Mesodermal cell (in vitro differentiated cells): ENCODE measurements at regions not wholly inside any gene's neighbourhood (a gene's known extent, or its start where the extent isn't known, plus 50 kb on each side); places are given as distances from the start of the nearest gene placed in this dataset.
A peak's percentile ranks its signal among the peaks of the same experiment; 100 is the strongest.

Experiments used
- H3K27ac ChIP-seq: 2 replicates; pipeline ENCODE4 v1.7.0; 2013; ENCODE audit warnings: mild to moderate bottlenecking, low read depth, low read length, moderate library complexity; ENCODE audit not compliant: severe bottlenecking
- H3K36me3 ChIP-seq: 2 replicates; pipeline ENCODE4 v1.7.1; 2013; ENCODE audit warnings: mild to moderate bottlenecking, low read length, moderate library complexity; ENCODE audit not compliant: control insufficient read depth, insufficient read depth
- H3K4me1 ChIP-seq: one replicate; pipeline ENCODE4 v1.7.1; 2013; ENCODE audit warnings: mild to moderate bottlenecking, low read length; ENCODE audit not compliant: insufficient read depth, control insufficient read depth, poor library complexity, severe bottlenecking
- H3K4me3 ChIP-seq: 2 replicates; pipeline ENCODE4 v1.7.0; 2013; ENCODE audit warnings: low read length, control low read depth, mild to moderate bottlenecking; ENCODE audit not compliant: insufficient read depth, poor library complexity, severe bottlenecking; ENCODE audit errors: extremely low read depth
- H3K9me3 ChIP-seq: 2 replicates; pipeline ENCODE4 v1.7.1; 2013; ENCODE audit warnings: mild to moderate bottlenecking, low read length, moderate library complexity; ENCODE audit not compliant: control insufficient read depth
- WGBS, 2 experiments: methylation state at CpG; one replicate each; pipeline ENCODE4 v1.1.5; 2013; ENCODE audit warnings: missing lambda C conversion rate in 2 of 2; ENCODE audit not compliant: insufficient coverage in 2 of 2; 5-methylcytosine and 5-hydroxymethylcytosine counted together

DNA sequence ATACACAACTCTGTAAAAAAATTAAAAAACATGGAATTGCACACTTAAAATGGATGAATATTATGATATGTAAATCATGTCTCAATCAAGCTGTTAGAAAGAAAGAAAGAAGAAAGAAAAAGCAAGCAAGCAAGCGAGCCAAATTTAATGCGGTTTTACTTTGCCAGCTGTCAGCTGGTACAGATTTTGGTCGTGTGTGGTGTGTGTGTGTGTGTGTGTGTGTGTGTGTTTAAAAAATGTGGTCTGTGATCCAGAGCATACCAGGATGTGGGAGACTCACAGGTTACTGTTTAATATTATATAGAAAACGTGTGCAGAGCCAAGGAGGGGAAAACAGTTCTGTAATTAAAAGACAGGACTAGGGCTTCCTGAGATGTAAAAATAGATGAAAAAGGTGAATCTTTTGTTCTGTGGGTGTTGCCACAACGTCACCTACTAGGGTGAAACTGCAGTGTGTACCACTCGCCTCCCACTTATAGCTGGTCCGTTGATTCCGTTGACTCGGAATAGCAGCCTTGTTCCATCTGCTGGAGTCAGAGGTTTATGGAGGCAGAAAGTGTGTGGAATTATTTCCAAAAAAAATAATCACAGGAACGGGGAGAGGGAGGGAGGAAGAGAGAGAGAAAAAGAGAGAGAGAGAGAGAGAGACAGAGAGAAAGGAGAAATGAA, 197.7 kb downstream of the BCAS1 start:
- no peaks in the 10 kb centered on the region for H3K9me3 ChIP-seq
- H3K27ac ChIP-seq, result no peak overlapping the region
- H3K4me3 ChIP-seq, result no peak overlapping the region
- WGBS, 2 experiments, result 63 to 80% methylated on average over 6 to 9 of the region's 10 CpGs
- peaks cover 44% of the 10 kb centered on the region for H3K4me1 ChIP-seq
- H3K36me3 ChIP-seq, result no peaks in the 10 kb centered on the region

DNA sequence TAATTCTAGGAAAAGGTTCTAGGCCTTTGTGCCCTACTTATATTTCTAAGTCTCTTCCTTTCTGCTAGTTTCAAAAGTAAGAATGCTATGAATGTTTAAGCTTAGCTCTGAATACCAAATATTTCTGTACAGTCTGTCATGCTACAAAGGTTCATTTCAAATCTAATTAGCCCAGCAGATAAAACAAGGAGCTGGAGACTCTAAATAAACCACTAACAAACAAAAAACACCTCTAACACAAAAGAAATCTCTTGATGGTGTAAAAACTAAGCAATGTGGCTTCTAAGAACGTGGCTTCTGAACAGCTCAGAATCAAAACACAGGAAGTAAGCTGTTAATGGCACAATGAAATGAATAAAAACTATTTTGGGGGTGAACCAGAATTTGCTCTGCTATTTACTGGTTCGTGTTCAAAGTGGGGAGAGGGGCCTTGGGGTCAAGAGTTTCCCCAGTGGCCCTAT, 198.3 kb downstream of the BCAS1 start:
- Histone ChIP-seq H3K27ac (no peak overlapping the region), H3K4me3 (no peak overlapping the region), H3K4me1 (peaks cover 50% of the 10 kb centered on the region), H3K36me3 (no peaks in the 10 kb centered on the region), H3K9me3 (no peaks in the 10 kb centered on the region)
- WGBS, 2 experiments, result no CpG with 5 or more reads among the region's 2 CpGs

DNA sequence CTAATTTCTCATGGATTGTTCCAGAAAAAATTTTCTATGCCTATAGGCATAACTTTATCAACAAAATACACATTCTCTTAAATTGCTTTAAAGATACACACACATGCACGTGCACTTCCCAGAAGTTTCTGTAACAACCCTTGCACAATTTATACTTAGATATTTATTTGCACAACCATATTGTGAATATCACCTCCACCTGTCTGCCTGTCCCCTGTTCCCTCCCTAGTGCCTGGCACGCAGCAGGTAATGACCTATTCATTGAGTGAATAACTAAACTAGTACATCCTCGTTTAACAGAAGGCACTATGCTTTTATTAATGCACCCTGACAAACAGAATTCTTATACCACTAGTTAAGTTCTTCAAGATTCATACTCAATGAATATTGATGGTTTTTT, 198.9 kb downstream of the BCAS1 start:
- no peaks in the 10 kb centered on the region for H3K36me3 ChIP-seq
- no peak overlapping the region for H3K27ac ChIP-seq
- H3K4me1 ChIP-seq, result peaks cover 55% of the 10 kb centered on the region
- H3K9me3 ChIP-seq, result no peaks in the 10 kb centered on the region
- no peak overlapping the region for H3K4me3 ChIP-seq
- 73 to 92% methylated on average over 2 to 3 of the region's 3 CpGs for WGBS, 2 experiments

DNA sequence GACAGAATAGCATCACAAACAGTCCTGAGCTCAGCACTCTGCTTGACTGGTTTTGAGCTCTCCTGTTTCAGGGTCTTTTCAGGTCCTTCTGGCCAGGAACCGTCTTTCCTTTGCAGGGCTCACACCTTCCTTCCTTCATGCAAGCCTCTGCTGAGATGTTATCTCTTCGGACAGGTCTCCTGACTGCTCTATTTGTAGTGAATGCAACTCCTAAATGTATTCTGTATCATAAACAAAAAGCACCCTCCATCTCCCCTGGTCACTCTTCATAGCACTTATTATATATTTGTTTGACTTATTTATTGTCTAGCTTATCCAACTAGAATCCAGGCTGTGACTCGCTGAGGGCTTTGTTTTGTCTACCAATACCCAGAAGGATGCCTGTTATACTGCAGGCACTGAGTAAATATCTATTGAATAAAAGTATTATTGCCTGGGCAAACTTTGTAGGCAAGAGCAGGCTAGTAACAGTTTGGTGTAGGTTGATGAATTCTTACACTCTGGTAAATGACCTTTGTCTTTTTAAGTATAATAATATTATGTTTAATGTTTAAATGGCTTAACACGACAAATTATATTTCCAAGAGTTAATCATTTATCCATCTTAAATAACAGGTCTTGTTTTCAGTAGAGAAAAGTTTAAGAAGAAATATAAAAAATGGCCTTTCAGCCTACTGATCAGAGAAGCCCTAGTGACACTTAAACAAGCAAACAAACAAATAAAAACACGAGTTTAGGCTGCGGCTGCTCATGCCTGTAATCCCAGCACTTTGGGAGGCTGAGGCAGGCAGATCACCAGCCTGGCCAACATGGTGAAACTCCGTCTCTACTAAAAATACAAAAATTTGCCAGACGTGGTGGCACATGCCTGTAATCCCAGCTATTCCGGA, 199.7 kb downstream of the BCAS1 start:
- Histone ChIP-seq H3K9me3 (no peaks in the 10 kb centered on the region), H3K4me3 (no peak overlapping the region), H3K27ac (no peak overlapping the region), H3K4me1 (peaks cover 58% of the 10 kb centered on the region), H3K36me3 (no peaks in the 10 kb centered on the region)
- 75 to 77% methylated on average over 5 to 6 of the region's 9 CpGs for WGBS, 2 experiments

DNA sequence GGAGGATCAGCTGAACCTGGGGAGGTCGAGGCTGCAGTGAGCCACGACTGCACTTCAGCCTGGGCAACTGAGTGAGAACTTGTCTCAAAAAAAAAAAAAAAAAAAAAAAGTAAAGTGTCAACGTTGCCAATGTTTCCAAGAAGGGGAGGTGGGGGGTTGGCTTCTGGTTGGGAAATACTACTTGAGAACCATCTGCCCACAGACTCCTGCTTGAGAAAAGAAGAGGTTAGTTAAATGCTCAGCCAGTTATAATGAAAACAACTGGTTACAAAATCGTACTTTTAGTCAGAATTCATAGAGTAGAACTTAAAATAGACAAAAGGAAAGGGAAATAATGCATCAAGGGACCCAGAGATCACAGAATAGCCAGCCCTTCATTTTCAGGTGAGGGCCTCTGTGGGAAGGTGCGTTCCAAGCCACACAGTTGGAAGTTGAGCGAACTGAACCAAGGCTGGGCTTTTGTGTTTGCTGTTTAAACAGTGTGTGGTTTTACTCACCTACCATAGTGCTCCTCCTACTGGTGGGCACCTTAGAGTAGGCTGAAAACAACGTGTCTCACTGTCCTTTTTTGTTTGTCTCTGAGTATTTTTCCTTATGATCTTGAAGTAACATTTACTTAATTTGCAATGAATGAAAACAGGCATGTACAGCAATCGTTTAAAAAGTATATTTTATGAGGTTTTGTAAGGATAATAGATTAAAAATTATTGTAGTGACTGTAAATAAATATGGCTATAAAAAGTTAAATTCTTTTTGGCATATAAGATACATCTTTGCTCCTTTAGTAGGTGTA, 200.7 kb downstream of the BCAS1 start:
- 67% methylated on average over 2 of the region's 8 CpGs; no CpG with 5 or more reads in 1 of the 2 experiments for WGBS, 2 experiments
- H3K36me3 ChIP-seq, result no peaks in the 10 kb centered on the region
- H3K4me3 ChIP-seq, result no peak overlapping the region
- peaks cover 66% of the 10 kb centered on the region for H3K4me1 ChIP-seq
- no peaks in the 10 kb centered on the region for H3K9me3 ChIP-seq
- peak overlapping the region; percentile 17 for H3K27ac ChIP-seq

DNA sequence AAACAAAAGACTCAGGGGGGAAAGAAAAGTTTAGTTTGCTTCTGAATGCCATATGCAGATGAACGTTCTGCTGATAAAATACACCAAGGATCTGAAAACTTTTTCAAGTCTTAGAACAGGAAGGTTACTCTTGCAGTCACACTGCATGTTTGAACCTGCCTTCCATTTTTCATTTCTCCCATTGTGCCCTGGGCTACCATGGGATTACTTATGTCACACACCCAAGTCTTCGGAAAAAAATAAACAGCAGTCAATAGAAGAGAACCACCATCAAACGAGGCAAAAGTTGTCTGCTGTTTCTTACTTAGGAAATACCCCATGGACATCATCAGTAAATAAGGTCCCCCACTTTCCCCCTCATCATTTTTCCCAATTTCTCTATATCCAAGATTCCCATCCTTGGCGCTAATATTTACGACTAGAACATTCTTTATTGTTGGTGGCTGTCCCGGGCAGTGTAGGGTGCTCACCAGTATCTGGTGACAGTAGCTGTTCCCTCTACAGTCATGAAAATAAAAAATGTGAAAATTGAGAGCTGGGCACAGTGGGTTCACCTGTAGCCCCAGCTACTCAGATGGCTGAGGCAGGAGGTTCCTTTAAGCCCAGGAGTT, 202.5 kb downstream of the BCAS1 start:
- Histone ChIP-seq H3K4me3 (no peak overlapping the region), H3K4me1 (peaks cover 67% of the 10 kb centered on the region), H3K36me3 (no peaks in the 10 kb centered on the region), H3K27ac (peak overlapping the region; percentile 85), H3K9me3 (no peaks in the 10 kb centered on the region)
- 46 to 70% methylated on average over 4 of the region's 6 CpGs for WGBS, 2 experiments

DNA sequence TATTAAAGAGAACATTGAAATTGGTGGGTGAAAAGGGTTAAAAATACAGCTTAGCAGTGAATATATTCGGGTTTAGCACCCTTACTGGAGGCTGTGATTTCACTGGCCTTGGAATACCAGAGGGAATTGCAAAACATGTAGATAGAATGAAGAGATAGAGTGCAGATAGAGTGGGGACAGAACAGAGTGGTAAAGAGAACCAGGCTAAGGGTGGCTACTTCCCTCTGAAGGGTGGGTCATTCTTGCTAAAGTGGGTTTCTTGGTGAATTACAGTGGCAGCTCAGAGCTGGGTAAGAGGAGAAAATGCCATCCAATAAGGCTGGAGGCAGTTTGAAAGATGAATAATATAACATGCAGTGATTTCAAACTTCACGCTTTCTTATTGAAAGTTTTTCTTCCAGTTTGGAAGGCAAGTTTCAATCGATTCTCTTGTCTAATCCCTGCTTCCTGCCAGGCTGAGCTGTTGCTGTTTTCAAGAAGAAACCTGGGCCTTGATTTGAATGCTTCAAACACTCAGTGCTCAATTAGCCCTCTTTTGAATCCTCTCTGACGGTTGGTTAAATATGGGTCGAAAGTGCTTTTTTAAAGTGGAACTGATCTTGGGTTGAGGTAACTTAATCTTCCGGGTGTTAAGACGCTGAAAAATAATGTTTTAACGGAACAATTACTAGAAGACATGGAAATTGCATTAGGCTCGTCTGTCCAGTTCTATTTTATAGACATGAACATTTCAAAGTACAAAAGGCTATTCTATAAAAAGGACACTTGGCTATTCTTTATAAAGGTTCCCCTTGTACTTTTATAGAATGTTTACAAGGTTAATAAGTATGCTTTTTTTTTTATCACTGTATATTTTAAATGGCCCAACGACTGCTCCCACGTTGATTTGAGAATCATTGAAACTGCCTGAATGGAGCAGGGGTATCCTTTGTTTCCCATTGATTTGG, 203.3 kb downstream of the BCAS1 start:
- no peaks in the 10 kb centered on the region for H3K9me3 ChIP-seq
- no peak overlapping the region for H3K4me3 ChIP-seq
- 0 to 24% methylated on average over 3 to 5 of the region's 11 CpGs for WGBS, 2 experiments
- H3K4me1 ChIP-seq, result peaks cover 60% of the 10 kb centered on the region
- H3K36me3 ChIP-seq, result no peaks in the 10 kb centered on the region
- H3K27ac ChIP-seq, result peak overlapping the region; percentile 85

DNA sequence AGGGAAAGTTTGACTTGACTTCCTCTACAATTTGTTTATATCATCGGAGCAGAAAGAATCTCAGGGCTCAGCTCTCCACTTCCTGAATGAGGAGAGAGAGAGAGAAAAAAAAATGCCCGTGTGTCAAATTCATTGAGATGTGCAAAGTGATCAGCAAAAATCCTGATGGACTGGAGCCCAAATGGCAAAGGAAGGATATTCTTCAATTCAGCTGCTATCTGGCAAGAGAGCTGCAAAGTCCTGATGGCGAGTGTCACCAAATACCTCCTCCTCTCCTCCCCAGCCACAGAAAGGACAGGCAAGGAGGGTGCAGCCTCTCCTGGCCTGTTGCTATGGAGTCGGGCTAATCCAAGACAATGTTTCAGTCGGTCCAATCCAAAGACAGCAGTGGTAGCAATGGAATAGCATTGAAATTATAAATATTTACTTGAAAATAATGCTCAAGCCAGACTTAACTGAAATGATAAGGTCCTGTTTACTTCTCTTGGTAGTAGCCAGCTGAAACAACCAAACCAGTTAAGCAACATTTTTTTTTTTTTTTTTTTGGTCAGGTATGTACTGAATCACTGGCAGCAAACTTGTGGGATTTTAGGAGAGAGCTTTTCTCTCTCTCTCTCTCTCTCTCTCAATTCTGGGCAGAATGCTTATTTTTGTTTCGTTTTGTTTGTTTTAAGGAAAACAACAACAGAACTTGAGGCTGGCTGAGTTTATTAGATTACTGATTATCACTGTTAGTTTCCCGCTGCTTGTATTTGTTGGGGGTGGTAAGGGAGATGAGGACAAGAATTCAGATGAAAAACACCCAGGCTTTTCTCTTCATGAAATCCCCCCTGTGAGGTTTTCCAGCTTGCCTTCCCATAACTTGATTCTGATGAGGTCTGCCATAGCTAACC, 204.2 kb downstream of the BCAS1 start:
- H3K4me1 ChIP-seq, result peaks cover 51% of the 10 kb centered on the region
- no peaks in the 10 kb centered on the region for H3K36me3 ChIP-seq
- WGBS, 2 experiments, result 0 to 10% methylated on average over 1 to 2 of the region's 7 CpGs
- H3K27ac ChIP-seq, result peak overlapping the region; percentile 85
- no peak overlapping the region for H3K4me3 ChIP-seq
- H3K9me3 ChIP-seq, result no peaks in the 10 kb centered on the region
